MM.1S (cell line): ENCODE measurements at regions not wholly inside any gene's neighbourhood (a gene's known extent, or its start where the extent isn't known, plus 50 kb on each side); places are given as distances from the start of the nearest gene placed in this dataset.

ENCODE experiments used
- DNase-seq: peaks from one replicate; pipeline ENCODE4 v3.0.0-alpha.2; 2015
- H2AFZ ChIP-seq: fragments of 300-600 bp; sonication (generic); 2 replicates; pipeline ENCODE4 v1.6.0; 2016; ENCODE audit warnings: antibody characterized with exemption, low read length
- H3F3A ChIP-seq: fragments of 300-600 bp; sonication (generic); 2 replicates; pipeline ENCODE4 v1.6.1; 2016; ENCODE audit warnings: mild to moderate bottlenecking, antibody characterized with exemption, low read length, moderate library complexity, mixed read lengths; ENCODE audit not compliant: insufficient read depth
- H3K27ac ChIP-seq: fragments of 300-600 bp; sonication (generic); 2 replicates; pipeline ENCODE4 v1.5.1; 2016; ENCODE audit warnings: mild to moderate bottlenecking, low read length
- H3K27me3 ChIP-seq: fragments of 300-600 bp; sonication (generic); replicated peaks from 2 replicates; pipeline ENCODE4 v1.6.0; 2016; ENCODE audit warnings: low read length; ENCODE audit not compliant: insufficient read depth
- H3K36me3 ChIP-seq: fragments of 300-600 bp; sonication (generic); replicated peaks from 2 replicates; pipeline ENCODE4 v1.6.1; 2016; ENCODE audit warnings: mild to moderate bottlenecking, low read length, mixed read lengths; ENCODE audit not compliant: insufficient read depth
- H3K4me1 ChIP-seq: fragments of 300-600 bp; sonication (generic); 2 replicates; pipeline ENCODE4 v1.6.1; 2016; ENCODE audit warnings: low read length, mixed read lengths
- H3K4me2 ChIP-seq: fragments of 300-600 bp; sonication (generic); 2 replicates; pipeline ENCODE4 v1.6.0; 2016; ENCODE audit warnings: low read depth, low read length
- H3K4me3 ChIP-seq: fragments of 300-600 bp; sonication (generic); 2 replicates; pipeline ENCODE4 v1.5.1; 2016; ENCODE audit warnings: low read length, mixed read lengths
- H3K79me2 ChIP-seq: fragments of 300-600 bp; sonication (generic); 2 replicates; pipeline ENCODE4 v1.6.1; 2016; ENCODE audit warnings: mixed run types, low read length, mixed read lengths
- H3K9ac ChIP-seq: fragments of 300-600 bp; sonication (generic); 2 replicates; pipeline ENCODE4 v1.6.1; 2016; ENCODE audit warnings: low read length, mixed read lengths
- H3K9me2 ChIP-seq: fragments of 300-600 bp; sonication (generic); replicated peaks from 2 replicates; pipeline ENCODE4 v1.6.1; 2016; ENCODE audit warnings: mild to moderate bottlenecking, low read length, mixed read lengths; ENCODE audit not compliant: insufficient read depth
- H3K9me3 ChIP-seq: fragments of 300-600 bp; sonication (generic); replicated peaks from 2 replicates; pipeline ENCODE4 v1.6.1; 2016; ENCODE audit warnings: mild to moderate bottlenecking, low read length, mixed read lengths; ENCODE audit not compliant: insufficient read depth
- H4K20me1 ChIP-seq: fragments of 300-600 bp; sonication (generic); 2 replicates; pipeline ENCODE4 v1.6.1; 2016; ENCODE audit warnings: mild to moderate bottlenecking, low read length, moderate library complexity, mixed read lengths; ENCODE audit not compliant: insufficient read depth
- CTCF ChIP-seq: fragments of 300-600 bp; sonication (generic); IDR thresholded peaks from 2 replicates; pipeline ENCODE4 v1.5.1; 2016; ENCODE audit warnings: antibody characterized with exemption, low read length, mixed read lengths
- EZH2 ChIP-seq: fragments of 300-600 bp; sonication (generic); optimal IDR thresholded peaks from 2 replicates; pipeline ENCODE3; 2017; ENCODE audit warnings: low read depth, mild to moderate bottlenecking, antibody characterized with exemption, low read length, mixed read lengths
- EZH2phosphoT487 ChIP-seq: fragments of 300-600 bp; sonication (generic); IDR thresholded peaks from 2 replicates; pipeline ENCODE4 v1.6.1; 2018; ENCODE audit warnings: antibody characterized with exemption, low read length

DNA sequence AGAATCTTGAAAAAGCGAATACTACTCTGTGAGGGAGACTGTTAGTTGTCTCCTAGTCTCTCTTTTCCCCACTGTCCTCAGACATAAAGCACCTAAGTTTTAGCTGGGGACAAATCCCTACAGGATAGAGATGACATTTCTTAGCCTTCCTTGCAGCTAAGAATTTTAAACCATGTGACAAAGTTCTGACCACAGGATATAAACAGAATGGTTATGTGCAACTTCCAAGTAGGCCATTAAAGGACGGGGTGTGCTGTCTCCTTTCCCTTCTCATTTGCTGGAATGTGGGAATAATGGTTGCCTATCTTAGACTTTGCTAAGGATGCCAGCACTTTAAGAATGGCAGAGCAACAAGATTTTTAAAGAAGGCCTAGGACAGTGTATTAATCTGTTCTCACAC is 74.9 kb upstream of the PRPS1L1 start:
- Histone ChIP-seq H3K4me3 (no peak overlapping the region), H3K27ac (no peak overlapping the region), H3K9ac (no peak overlapping the region), H3K9me2 (no peaks in the 10 kb centered on the region), H2AFZ (no peak overlapping the region), H3K4me1 (no peaks in the 10 kb centered on the region), H3K27me3 (no peaks in the 10 kb centered on the region), H3K9me3 (no peaks in the 10 kb centered on the region), H3F3A (no peaks in the 10 kb centered on the region), H3K4me2 (no peak overlapping the region), H4K20me1 (no peaks in the 10 kb centered on the region), H3K36me3 (no peaks in the 10 kb centered on the region), H3K79me2 (no peaks in the 10 kb centered on the region)
- DNase-seq, result no peak
- TF ChIP-seq CTCF (no peak), EZH2phosphoT487 (no peak), EZH2 (no peak)

DNA sequence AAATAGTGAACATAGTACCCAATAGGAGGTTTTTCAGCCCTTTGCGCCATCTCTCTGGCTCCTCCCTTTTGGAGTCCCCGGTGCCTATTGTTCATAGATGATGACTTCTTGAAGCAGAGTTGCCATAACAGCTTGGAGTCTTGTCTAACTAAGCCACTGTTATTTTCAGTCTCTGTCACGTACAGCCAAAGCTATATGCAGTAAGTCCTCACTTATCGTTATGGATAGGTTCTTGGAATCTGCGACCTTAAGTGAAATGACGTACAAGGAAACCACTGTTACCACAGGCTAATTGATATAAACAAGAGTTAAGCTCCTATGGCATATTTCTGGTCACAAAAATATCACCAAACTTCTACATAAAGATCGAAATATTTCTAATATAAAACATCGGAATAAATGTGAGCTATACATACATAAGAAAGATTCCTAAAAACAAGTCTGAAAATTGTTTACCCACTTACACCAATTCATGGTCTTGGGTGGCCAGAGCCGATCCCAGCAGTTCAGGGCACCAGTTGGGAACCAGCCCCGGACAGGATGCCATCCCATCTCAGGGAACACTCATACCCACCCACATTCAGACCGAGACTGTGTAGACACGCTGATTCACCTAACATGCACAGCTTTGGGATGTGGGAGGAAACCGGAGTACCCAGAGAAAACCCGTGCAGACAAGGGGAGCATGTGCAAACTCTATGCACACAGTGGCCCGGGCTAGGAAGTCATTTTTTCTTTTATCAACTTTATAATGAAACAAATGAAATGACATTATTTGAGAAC is 76.0 kb upstream of the PRPS1L1 start:
- Histone ChIP-seq H4K20me1 (no peaks in the 10 kb centered on the region), H3K27me3 (no peaks in the 10 kb centered on the region), H3K79me2 (no peaks in the 10 kb centered on the region), H3K9ac (no peak overlapping the region), H3F3A (no peaks in the 10 kb centered on the region), H3K4me1 (no peaks in the 10 kb centered on the region), H3K9me2 (no peaks in the 10 kb centered on the region), H3K27ac (no peak overlapping the region), H3K9me3 (no peaks in the 10 kb centered on the region), H3K36me3 (no peaks in the 10 kb centered on the region), H2AFZ (no peak overlapping the region), H3K4me3 (no peak overlapping the region), H3K4me2 (no peak overlapping the region)
- no peak for DNase-seq
- no peak for TF ChIP-seq EZH2phosphoT487
- no peak for TF ChIP-seq EZH2
- TF ChIP-seq CTCF, result no peak

DNA sequence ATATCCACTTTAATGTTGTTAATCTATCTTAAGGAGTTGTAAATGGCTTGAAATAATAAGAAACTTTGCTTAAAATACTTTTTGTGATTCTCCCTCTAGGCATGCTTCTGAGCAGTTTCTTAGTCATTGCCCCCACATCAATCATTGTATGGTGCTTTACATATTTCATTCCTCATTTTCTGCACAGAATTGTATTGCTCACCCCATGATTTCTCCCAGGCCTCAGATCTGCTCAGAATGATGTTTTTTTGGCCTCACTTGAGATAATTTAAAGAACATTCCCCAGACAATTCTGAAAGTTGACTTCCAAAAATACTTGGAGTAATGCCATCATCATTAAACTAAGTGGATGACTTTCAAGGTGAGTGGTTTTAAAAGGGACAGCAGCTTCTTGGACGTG is 82.1 kb upstream of the PRPS1L1 start:
- no peak for DNase-seq
- H3F3A ChIP-seq, result no peaks in the 10 kb centered on the region
- TF ChIP-seq EZH2 (no peak), EZH2phosphoT487 (no peak), CTCF (no peak)

More for the DNA sequence above, 82.1 kb upstream of the PRPS1L1 start:
- Histone ChIP-seq H3K9ac (no peak overlapping the region), H2AFZ (no peak overlapping the region), H4K20me1 (no peaks in the 10 kb centered on the region), H3K4me2 (no peak overlapping the region), H3K4me3 (no peak overlapping the region), H3K9me2 (no peaks in the 10 kb centered on the region), H3K9me3 (no peaks in the 10 kb centered on the region), H3K4me1 (no peaks in the 10 kb centered on the region), H3K79me2 (no peaks in the 10 kb centered on the region), H3K27ac (no peak overlapping the region), H3K36me3 (no peaks in the 10 kb centered on the region), H3K27me3 (no peaks in the 10 kb centered on the region)
